ENCODE measurements at regions not wholly inside any gene's neighbourhood (a gene's known extent, or its start where the extent isn't known, plus 50 kb on each side); places are given as distances from the start of the nearest gene placed in this dataset.

DNA sequence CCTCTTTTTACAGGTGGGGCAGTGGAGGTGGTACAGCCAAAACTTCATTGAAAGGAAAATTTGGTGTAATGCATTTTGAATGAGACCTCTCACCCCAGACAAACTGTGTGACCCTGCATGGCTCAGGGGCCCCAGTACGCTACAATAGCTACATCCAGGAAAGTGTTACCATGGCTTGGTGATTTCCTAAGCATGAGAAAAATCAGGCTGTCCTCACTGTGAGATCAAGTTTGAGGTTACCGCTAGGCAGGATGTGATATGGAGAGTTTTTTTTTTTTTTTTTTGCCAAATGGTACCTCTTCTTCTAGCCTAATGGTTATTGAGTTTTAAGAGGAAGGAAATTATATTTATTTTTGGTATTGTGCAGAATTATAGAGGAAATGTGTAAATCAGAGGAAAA is 305.3 kb downstream of the CD83 start (continued):
- TF ChIP-seq, protein P1, sequence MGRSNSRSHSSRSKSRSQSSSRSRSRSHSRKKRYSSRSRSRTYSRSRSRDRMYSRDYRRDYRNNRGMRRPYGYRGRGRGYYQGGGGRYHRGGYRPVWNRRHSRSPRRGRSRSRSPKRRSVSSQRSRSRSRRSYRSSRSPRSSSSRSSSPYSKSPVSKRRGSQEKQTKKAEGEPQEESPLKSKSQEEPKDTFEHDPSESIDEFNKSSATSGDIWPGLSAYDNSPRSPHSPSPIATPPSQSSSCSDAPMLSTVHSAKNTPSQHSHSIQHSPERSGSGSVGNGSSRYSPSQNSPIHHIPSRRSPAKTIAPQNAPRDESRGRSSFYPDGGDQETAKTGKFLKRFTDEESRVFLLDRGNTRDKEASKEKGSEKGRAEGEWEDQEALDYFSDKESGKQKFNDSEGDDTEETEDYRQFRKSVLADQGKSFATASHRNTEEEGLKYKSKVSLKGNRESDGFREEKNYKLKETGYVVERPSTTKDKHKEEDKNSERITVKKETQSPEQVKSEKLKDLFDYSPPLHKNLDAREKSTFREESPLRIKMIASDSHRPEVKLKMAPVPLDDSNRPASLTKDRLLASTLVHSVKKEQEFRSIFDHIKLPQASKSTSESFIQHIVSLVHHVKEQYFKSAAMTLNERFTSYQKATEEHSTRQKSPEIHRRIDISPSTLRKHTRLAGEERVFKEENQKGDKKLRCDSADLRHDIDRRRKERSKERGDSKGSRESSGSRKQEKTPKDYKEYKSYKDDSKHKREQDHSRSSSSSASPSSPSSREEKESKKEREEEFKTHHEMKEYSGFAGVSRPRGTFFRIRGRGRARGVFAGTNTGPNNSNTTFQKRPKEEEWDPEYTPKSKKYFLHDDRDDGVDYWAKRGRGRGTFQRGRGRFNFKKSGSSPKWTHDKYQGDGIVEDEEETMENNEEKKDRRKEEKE (IDR thresholded peaks at IDR 0.05) = no peak
- TF ChIP-seq, protein P2, sequence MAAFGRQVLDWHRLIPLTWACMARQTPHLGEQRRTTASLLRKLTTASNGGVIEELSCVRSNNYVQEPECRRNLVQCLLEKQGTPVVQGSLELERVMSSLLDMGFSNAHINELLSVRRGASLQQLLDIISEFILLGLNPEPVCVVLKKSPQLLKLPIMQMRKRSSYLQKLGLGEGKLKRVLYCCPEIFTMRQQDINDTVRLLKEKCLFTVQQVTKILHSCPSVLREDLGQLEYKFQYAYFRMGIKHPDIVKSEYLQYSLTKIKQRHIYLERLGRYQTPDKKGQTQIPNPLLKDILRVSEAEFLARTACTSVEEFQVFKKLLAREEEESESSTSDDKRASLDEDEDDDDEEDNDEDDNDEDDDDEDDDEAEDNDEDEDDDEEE (CRISPR knock-in tag; IDR thresholded peaks at IDR 0.05) = no peak
- no peak for TF ChIP-seq ZNF343 (CRISPR knock-in tag; IDR thresholded peaks at IDR 0.05)
- TF ChIP-seq, protein P3, sequence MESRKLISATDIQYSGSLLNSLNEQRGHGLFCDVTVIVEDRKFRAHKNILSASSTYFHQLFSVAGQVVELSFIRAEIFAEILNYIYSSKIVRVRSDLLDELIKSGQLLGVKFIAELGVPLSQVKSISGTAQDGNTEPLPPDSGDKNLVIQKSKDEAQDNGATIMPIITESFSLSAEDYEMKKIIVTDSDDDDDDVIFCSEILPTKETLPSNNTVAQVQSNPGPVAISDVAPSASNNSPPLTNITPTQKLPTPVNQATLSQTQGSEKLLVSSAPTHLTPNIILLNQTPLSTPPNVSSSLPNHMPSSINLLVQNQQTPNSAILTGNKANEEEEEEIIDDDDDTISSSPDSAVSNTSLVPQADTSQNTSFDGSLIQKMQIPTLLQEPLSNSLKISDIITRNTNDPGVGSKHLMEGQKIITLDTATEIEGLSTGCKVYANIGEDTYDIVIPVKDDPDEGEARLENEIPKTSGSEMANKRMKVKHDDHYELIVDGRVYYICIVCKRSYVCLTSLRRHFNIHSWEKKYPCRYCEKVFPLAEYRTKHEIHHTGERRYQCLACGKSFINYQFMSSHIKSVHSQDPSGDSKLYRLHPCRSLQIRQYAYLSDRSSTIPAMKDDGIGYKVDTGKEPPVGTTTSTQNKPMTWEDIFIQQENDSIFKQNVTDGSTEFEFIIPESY (CRISPR knock-in tag; IDR thresholded peaks at IDR 0.05) = no peak

DNA sequence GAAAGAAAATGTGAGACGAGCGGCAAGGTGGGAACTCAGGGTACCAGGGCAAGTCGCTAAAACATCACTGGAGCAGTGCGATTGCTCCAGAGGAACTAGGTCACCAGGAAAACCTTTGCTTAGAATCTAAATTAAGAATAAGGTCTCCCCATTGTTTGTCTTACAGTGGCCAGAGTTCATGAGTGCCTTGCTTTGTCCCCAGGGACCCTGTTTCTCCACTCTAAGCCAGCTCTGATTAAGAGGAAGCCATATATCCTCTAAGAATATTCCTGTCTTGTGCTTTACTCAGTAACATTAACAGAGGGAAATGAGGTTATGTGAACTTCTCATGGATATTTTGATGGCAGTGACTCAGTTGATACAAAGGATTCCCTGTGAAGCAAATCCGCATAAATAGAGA is 305.8 kb downstream of the CD83 start:
- H3K4me1 ChIP-seq (ENCODE audit: insufficient read depth, low read length) = no peaks in the 10 kb centered on the region
- no peak overlapping the region for H3K4me2 ChIP-seq (ENCODE audit: low read depth, low read length)
- H3K27ac ChIP-seq (ENCODE audit: extremely low read length, insufficient read depth, low read length) = no peak overlapping the region
- no peaks in the 10 kb centered on the region for H3K9me3 ChIP-seq (ENCODE audit: low read length)
- H3K4me3 ChIP-seq (replicated peaks in 1 of 3; ENCODE audit: insufficient read depth in 1 of 3, low read depth in 2 of 3, low read length in 3 of 3) = no peak overlapping the region
- BruUV-seq (replicated peaks) = no TSS peak
- no peak for ATAC-seq
- in situ Hi-C loops (cut with HindIII; ENCODE audit: extremely low pct_ligation_motif_present, low pct_unique_long_range_greater_than_20kb) (no loop called here), intact Hi-C loops (cut with micrococcal nuclease; ENCODE audit: unreplicated experiment) (no loop called here)
- no peak for DNase-seq (ENCODE audit: low spot score)
- H3K36me3 ChIP-seq (replicated peaks in 1 of 2; ENCODE audit: control insufficient read depth in 1 of 2, insufficient read depth in 2 of 2, low read length in 2 of 2) = no peaks in the 10 kb centered on the region
- ChIA-PET CTCF (ENCODE audit: low intra/inter-chr PET ratio, low total read pairs) (no interaction called here), POLR2A (no interaction called here)
- WGBS (ENCODE audit: low lambda C conversion rate) = 78% methylated on average over 5 of the region's 5 CpGs
- H2AFZ ChIP-seq (ENCODE audit: low read length) = no peak overlapping the region
- H3K79me2 ChIP-seq (ENCODE audit: insufficient read depth, low read length) = no peaks in the 10 kb centered on the region
- no peak for FAIRE-seq
- H3K9ac ChIP-seq (ENCODE audit: insufficient read depth, low read depth, low read length) = no peak overlapping the region
- H4K20me1 ChIP-seq (ENCODE audit: insufficient read depth, low read length) = no peaks in the 10 kb centered on the region
- H3K27me3 ChIP-seq (ENCODE audit: control insufficient read depth in 1 of 2, insufficient read depth in 2 of 2, low read length in 2 of 2) = no peaks in the 10 kb centered on the region
- TF ChIP-seq HOXA7 (CRISPR knock-in tag; IDR thresholded peaks at IDR 0.05) (no peak), RBFOX2 (IDR thresholded peaks at IDR 0.05; ENCODE audit: low read depth, low read length) (no peak), ZNF850 (CRISPR knock-in tag; conservative IDR thresholded peaks at IDR 0.05) (no peak), NR2F6 (IDR thresholded peaks at IDR 0.05) (no peak), NR2F6 (CRISPR knock-in tag; IDR thresholded peaks at IDR 0.05) (no peak)
- TF ChIP-seq, protein P4, sequence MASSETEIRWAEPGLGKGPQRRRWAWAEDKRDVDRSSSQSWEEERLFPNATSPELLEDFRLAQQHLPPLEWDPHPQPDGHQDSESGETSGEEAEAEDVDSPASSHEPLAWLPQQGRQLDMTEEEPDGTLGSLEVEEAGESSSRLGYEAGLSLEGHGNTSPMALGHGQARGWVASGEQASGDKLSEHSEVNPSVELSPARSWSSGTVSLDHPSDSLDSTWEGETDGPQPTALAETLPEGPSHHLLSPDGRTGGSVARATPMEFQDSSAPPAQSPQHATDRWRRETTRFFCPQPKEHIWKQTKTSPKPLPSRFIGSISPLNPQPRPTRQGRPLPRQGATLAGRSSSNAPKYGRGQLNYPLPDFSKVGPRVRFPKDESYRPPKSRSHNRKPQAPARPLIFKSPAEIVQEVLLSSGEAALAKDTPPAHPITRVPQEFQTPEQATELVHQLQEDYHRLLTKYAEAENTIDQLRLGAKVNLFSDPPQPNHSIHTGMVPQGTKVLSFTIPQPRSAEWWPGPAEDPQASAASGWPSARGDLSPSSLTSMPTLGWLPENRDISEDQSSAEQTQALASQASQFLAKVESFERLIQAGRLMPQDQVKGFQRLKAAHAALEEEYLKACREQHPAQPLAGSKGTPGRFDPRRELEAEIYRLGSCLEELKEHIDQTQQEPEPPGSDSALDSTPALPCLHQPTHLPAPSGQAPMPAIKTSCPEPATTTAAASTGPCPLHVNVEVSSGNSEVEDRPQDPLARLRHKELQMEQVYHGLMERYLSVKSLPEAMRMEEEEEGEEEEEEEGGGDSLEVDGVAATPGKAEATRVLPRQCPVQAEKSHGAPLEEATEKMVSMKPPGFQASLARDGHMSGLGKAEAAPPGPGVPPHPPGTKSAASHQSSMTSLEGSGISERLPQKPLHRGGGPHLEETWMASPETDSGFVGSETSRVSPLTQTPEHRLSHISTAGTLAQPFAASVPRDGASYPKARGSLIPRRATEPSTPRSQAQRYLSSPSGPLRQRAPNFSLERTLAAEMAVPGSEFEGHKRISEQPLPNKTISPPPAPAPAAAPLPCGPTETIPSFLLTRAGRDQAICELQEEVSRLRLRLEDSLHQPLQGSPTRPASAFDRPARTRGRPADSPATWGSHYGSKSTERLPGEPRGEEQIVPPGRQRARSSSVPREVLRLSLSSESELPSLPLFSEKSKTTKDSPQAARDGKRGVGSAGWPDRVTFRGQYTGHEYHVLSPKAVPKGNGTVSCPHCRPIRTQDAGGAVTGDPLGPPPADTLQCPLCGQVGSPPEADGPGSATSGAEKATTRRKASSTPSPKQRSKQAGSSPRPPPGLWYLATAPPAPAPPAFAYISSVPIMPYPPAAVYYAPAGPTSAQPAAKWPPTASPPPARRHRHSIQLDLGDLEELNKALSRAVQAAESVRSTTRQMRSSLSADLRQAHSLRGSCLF (CRISPR knock-in tag; IDR thresholded peaks at IDR 0.05; ENCODE audit: borderline replicate concordance) = no peak
- TF ChIP-seq, protein P5, sequence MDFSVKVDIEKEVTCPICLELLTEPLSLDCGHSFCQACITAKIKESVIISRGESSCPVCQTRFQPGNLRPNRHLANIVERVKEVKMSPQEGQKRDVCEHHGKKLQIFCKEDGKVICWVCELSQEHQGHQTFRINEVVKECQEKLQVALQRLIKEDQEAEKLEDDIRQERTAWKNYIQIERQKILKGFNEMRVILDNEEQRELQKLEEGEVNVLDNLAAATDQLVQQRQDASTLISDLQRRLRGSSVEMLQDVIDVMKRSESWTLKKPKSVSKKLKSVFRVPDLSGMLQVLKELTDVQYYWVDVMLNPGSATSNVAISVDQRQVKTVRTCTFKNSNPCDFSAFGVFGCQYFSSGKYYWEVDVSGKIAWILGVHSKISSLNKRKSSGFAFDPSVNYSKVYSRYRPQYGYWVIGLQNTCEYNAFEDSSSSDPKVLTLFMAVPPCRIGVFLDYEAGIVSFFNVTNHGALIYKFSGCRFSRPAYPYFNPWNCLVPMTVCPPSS (IDR thresholded peaks at IDR 0.05) = no peak

Measured in HepG2 (cell line).